Skin of body (tissue), 1 donor: ENCODE measurements at regions not wholly inside any gene's neighbourhood (a gene's known extent, or its start where the extent isn't known, plus 50 kb on each side); places are given as distances from the start of the nearest gene placed in this dataset.

Experiments
- DNase-seq: peaks from one replicate; lab custom pipeline; 2025; lab: John Stamatoyannopoulos, UW

GRCh38 chr7:423312-424260 is 96.1 kb downstream of the PDGFA start:
- DNase-seq: no peak

GRCh38 chr7:424301-424935 is 95.2 kb downstream of the PDGFA start:
- DNase-seq: no peak

DNA sequence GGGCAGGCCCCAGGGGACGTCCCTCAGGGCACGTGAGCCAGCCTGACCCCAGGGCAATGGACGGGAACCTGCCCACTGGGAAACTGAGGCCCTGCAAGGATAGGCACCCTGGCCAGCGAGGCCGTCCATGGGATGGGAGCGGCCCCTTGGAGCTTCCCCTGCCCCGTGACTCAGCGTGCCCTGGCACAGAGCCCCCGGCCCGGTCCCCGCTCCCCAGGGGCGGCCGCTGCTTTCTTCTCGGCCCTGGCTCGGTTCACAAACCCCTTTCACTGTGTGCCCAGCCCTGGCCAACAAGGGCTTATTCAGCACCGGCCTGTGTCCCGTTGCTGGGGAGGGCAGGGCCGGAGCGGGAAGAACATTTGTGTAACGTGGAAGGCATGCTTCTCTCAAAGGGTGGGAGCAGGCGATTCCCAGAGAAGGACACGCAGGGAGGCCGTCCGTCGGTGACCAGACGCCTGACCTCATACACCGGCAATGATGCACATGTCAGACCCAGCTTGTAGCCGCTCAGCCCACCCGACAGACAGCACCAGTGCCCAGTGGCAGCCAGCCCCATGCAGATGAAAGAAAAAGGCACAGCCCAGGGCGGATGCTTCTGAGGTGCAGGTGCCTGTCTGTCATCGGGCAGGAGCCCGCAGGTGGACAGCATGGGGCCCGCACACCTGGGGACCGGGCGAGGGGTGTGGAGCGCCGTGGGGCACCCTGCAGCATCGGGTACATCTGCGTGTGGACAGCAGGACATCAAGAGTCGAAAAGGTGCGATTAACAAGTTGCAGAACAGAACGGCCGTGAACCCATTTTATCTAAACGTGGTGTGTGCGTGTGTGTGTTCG is 94.5 kb downstream of the PDGFA start:
- no peak for DNase-seq

- DNase-seq: no peak
Observed at GRCh38 chr7:425794-426188, 93.9 kb downstream of the PDGFA start.

DNA sequence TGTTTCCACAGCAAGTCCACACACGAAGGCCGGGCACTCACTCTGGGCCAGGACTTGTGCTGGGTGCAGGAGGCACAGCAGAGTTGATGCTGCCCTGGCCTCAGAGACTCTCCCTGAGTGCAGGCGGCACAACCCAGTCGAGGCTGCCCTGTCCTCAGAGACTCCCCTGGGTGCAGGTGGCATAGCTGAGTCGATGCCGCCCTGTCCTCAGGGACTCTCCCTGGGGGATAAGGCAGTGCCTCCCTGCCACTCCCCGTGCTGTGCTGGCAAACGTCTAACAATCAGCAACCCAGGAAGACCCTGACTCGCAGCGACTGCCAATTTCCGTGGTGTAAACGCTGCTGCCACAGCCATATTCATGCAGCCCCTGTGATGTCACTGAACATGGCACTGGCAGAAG is 93.1 kb downstream of the PDGFA start:
- DNase-seq: no peak

- DNase-seq: no peak
Observed at GRCh38 chr7:427506-428103, 92.0 kb downstream of the PDGFA start.

- no peak for DNase-seq
Observed at GRCh38 chr7:428387-428786, 91.3 kb downstream of the PDGFA start.

DNA sequence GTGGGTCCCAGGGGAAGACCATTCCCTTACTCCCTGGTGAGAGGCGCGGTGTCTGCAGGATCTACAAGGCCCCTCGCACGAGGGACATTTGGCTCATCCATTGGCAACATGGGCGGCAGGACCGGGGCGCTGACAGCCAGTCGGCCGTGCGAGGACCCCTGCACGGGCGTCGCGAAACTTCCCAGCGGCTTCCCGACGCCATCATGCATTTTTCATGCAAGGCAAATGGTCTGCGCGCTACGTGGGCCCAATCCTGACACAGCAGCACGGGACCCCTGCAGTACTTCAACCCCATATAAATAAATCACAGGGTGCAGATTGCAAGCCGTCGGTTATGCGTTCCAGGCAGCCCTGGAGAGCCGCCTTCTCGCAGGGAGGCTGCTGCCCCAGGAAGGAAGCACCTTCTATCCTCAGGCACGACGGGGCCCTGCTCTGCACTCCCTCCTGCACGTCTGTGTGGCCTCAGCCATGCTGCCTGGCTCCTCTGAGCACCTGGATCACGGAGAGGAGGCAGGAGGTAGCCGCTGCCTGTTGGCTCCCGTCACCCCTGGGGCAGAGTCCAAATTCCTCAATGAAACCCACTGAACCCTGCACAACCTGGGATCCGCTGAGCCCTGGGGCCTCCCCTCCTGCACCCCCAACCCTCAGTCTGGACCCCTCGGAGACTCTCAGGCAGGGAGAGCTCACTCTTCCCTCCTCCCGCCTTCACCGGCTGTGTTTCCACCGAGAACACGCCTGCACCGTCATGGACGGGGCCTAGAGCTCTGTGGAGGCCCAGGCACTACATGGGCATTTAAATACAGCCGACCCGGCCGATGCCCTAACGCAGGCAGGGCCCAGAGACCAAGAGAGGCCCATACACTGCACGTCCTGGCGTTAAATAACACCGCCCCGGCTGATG is 90.5 kb downstream of the PDGFA start:
- DNase-seq: no peak

DNA sequence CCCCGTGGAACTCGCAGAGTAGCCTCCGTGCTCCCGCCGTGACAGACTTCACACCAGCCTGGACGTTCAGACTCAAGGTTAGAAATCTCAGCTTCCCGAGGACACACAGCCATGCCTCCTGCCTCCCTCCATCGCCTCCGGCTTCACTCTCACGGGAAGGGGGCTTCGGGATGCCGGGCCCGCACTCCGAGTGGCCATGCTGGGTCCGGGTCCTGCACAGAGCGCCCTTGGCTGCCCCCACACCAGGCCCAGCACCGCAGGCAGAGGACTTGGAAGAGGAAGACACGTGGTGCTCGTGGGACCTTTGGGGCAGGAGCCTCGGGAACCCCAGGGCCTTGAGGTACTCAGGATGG is 89.8 kb downstream of the PDGFA start:
- DNase-seq: no peak

GRCh38 chr7:431041-431440 is 88.6 kb downstream of the PDGFA start:
- DNase-seq: no peak

DNA sequence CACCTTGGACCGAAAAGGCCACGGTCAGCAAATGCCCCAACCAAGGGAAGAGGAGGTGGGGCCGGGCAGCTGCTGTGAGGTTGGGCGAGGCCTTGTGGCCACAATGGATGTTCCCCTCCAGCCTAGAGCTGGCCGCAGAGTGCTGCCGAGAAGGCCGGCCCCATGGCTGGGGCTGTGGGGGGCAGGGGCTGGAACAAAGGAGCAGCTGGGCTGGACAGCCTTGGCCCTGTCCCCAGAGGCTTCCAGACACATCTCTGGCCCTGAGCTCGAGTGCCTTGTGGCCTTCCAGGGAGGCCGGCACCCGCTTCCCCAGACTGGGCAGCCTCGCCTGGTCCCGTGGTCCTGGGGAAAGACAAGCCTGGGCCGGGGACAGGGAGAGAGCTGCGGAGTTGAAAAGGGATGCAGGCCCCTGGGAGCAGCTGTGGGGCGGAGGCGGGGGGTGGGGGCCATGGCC is 88.0 kb downstream of the PDGFA start:
- DNase-seq: no peak

- DNase-seq: no peak
Observed at GRCh38 chr7:432256-432655, 87.4 kb downstream of the PDGFA start.

- DNase-seq: no peak
Observed at GRCh38 chr7:432933-433332, 86.7 kb downstream of the PDGFA start.

GRCh38 chr7:433558-433957 is 86.1 kb downstream of the PDGFA start:
- DNase-seq: no peak

- no peak for DNase-seq
Observed at GRCh38 chr7:434891-435629, 84.6 kb downstream of the PDGFA start.

GRCh38 chr7:435630-436366 is 83.8 kb downstream of the PDGFA start:
- DNase-seq: no peak

DNA sequence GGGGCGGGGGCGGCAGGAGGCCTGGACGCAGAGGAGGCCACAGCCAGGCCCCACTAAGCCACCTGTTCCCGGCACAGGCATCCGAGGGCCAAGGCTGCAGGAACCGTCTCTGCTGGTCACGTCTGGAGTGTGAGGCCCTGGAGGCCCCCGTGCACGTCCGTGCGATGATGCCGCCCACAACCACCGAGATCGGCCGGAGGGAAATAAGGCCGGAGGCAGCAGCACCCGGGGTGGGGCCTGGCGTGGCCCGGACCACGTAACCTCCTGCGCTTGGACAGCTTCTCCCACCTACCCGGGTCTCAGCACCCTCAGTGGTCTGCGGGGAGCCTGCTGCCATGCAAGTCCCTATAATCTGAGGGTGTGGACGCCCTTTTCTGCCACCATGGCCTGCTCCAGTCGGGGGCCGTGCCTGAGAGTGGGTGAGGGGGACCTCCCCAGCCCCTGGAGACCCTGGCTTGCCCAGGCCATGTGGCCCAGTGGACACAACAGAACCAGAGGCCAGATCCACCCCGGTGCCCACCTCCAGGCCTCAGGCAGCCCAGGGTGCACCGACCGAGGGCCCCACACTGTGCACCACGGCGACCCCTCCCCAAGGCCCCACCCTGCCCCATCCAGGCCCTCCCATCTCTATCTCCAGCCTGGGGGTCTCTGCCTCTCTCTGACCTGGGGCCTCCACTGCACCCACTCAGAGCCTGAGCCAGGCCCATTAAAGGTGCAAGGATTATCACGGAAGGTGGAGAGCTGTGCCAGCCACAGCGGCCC is 83.1 kb downstream of the PDGFA start:
- no peak for DNase-seq
